IMR-90 (cell line): ENCODE measurements at regions not wholly inside any gene's neighbourhood (a gene's known extent, or its start where the extent isn't known, plus 50 kb on each side); places are given as distances from the start of the nearest gene placed in this dataset.

Source experiments
- ATAC-seq: fragments of 200-7000 bp; cut with Tn5 transposase; 2 replicates; pipeline ENCODE4 v1.9.1; 2020; ENCODE audit warnings: low read depth, mild to moderate bottlenecking, moderate library complexity
- BruUV-seq: library from RNA; stranded (reverse); fragments of 400-500 nt; replicated peaks from 2 replicates; lab custom pipeline; 2021; lab: Mats Ljungman, UMichigan
- CTCF ChIA-PET: fragments of 300-600 bp; formaldehyde crosslinking; extraction: SDS; loops from one replicate; lab custom pipeline; 2021; ENCODE audit warnings: antibody characterized with exemption; lab: Yijun Ruan, JAX
- POLR2A ChIA-PET: fragments of 300-600 bp; sonication (Branson Sonifier 250); formaldehyde crosslinking; loops from one replicate; lab custom pipeline; 2022; ENCODE audit warnings: antibody characterized with exemption; ENCODE audit not compliant: unreplicated experiment; lab: Charles Lee
- DNase-seq: peaks from one replicate; pipeline ENCODE4 v3.0.0; 2013
- H2AFZ ChIP-seq: replicated peaks from 2 replicates; pipeline ENCODE3; 2013; ENCODE audit warnings: low read length, mild to moderate bottlenecking; ENCODE audit not compliant: poor library complexity
- H2AK5ac ChIP-seq: 2 replicates; pipeline ENCODE4 v1.6.1; 2013; ENCODE audit warnings: low read depth, low read length, inconsistent platforms
- H2AK9ac ChIP-seq: replicated peaks from 2 replicates; pipeline ENCODE3; 2013; ENCODE audit warnings: mild to moderate bottlenecking, low read depth, low read length, moderate library complexity; ENCODE audit not compliant: poor library complexity
- H2BK120ac ChIP-seq: 2 replicates; pipeline ENCODE4 v1.6.1; 2013; ENCODE audit warnings: low read depth, low read length, inconsistent platforms
- H2BK15ac ChIP-seq: 3 replicates; pipeline ENCODE4 v1.6.1; 2013; ENCODE audit warnings: low read depth, low read length, inconsistent platforms
- H2BK20ac ChIP-seq: 2 replicates; pipeline ENCODE4 v1.6.1; 2013; ENCODE audit warnings: low read depth, mild to moderate bottlenecking, inconsistent platforms, low read length, moderate library complexity
- H2BK5ac ChIP-seq: 2 replicates; pipeline ENCODE4 v1.6.1; 2013; ENCODE audit warnings: mild to moderate bottlenecking, low read depth, low read length, inconsistent platforms; ENCODE audit not compliant: poor library complexity, severe bottlenecking
- H3K14ac ChIP-seq: replicated peaks from 2 replicates; pipeline ENCODE4 v1.6.1; 2013; ENCODE audit warnings: low read depth, low read length, inconsistent platforms
- H3K18ac ChIP-seq: 2 replicates; pipeline ENCODE4 v1.6.1; 2013; ENCODE audit warnings: low read depth, low read length, control low read depth
- H3K23ac ChIP-seq: 2 replicates; pipeline ENCODE4 v1.6.1; 2013; ENCODE audit warnings: low read depth, low read length, inconsistent platforms
- H3K27ac ChIP-seq: 2 replicates; pipeline ENCODE4 v1.5.1; 2013; ENCODE audit warnings: mild to moderate bottlenecking, control low read depth, low read length; ENCODE audit not compliant: insufficient read depth
- H3K27me3 ChIP-seq: 2 replicates; pipeline ENCODE4 v1.6.1; 2013; ENCODE audit warnings: low read length; ENCODE audit not compliant: control insufficient read depth, insufficient read depth
- H3K36me3 ChIP-seq: 2 replicates; pipeline ENCODE4 v1.6.1; 2013; ENCODE audit warnings: low read length, mixed read lengths; ENCODE audit not compliant: control insufficient read depth, insufficient read depth
- H3K4ac ChIP-seq: 2 replicates; pipeline ENCODE4 v1.6.1; 2013; ENCODE audit warnings: low read depth, low read length, inconsistent platforms
- H3K4me1 ChIP-seq: 2 replicates; pipeline ENCODE4 v1.6.1; 2013; ENCODE audit warnings: low read length, mixed read lengths; ENCODE audit not compliant: control insufficient read depth, insufficient read depth
- H3K4me2 ChIP-seq: 2 replicates; pipeline ENCODE4 v1.6.1; 2013; ENCODE audit warnings: low read depth, mild to moderate bottlenecking, control low read depth, low read length, moderate library complexity
- H3K4me3 ChIP-seq: 2 replicates; pipeline ENCODE4 v1.5.1; 2013; ENCODE audit warnings: low read depth, mild to moderate bottlenecking, control low read depth, low read length, moderate library complexity; ENCODE audit not compliant: insufficient read depth
- H3K56ac ChIP-seq: 2 replicates; pipeline ENCODE4 v1.6.1; 2013; ENCODE audit warnings: low read length, inconsistent platforms; ENCODE audit not compliant: insufficient read depth; ENCODE audit errors: extremely low read depth
- H3K79me1 ChIP-seq, 2 experiments: 2 replicates each; pipeline ENCODE4 v1.6.1; 2013; ENCODE audit warnings: low read length in 2 of 2, inconsistent platforms in 1 of 2, low read depth in 1 of 2
- H3K9ac ChIP-seq: 2 replicates; pipeline ENCODE4 v1.6.1; 2013; ENCODE audit warnings: low read depth, low read length, control low read depth
- H3K9me1 ChIP-seq: 2 replicates; pipeline ENCODE4 v1.6.1; 2013; ENCODE audit warnings: low read length, inconsistent platforms; ENCODE audit not compliant: insufficient read depth
- H3K9me3 ChIP-seq: 2 replicates; pipeline ENCODE4 v1.6.1; 2013; ENCODE audit warnings: low read length; ENCODE audit not compliant: control insufficient read depth, insufficient read depth
- H4K20me1 ChIP-seq: 2 replicates; pipeline ENCODE4 v1.6.1; 2013; ENCODE audit warnings: low read length, inconsistent platforms; ENCODE audit not compliant: insufficient read depth
- H4K5ac ChIP-seq: 2 replicates; pipeline ENCODE4 v1.6.1; 2013; ENCODE audit warnings: mild to moderate bottlenecking, low read depth, low read length, control low read depth
- H4K8ac ChIP-seq, 2 experiments: 2 replicates each; pipeline ENCODE4 v1.6.1; 2013; ENCODE audit warnings: low read depth in 2 of 2, low read length in 2 of 2, control low read depth in 1 of 2, inconsistent platforms in 1 of 2
- H4K91ac ChIP-seq: 2 replicates; pipeline ENCODE4 v1.6.1; 2013; ENCODE audit warnings: low read depth, low read length, inconsistent platforms; ENCODE audit not compliant: insufficient read depth
- BHLHE40 ChIP-seq: fragments of 150-350 bp; IDR thresholded peaks from 2 replicates; pipeline ENCODE4 v1.6.1; 2016; ENCODE audit warnings: mild to moderate bottlenecking, low read depth, low read length
- CEBPB ChIP-seq: IDR thresholded peaks from 2 replicates; pipeline ENCODE4 v1.6.1; 2012; ENCODE audit warnings: low read depth, low read length, improper control_type of control experiment
- CHD1 ChIP-seq: IDR thresholded peaks from 2 replicates; pipeline ENCODE4 v1.6.1; 2012; ENCODE audit warnings: low read depth, low read length, improper control_type of control experiment
- ELK1 ChIP-seq: fragments of 150-350 bp; IDR thresholded peaks from 2 replicates; pipeline ENCODE4 v1.6.1; 2016; ENCODE audit warnings: low read depth, mild to moderate bottlenecking, low read length, moderate library complexity, borderline replicate concordance
- FOS ChIP-seq: fragments of 150-350 bp; IDR thresholded peaks from 2 replicates; pipeline ENCODE4 v1.6.1; 2016; ENCODE audit warnings: low read depth, low read length
- MAFK ChIP-seq: IDR thresholded peaks from 2 replicates; pipeline ENCODE4 v1.6.1; 2012; ENCODE audit warnings: low read depth, low read length, improper control_type of control experiment
- MAZ ChIP-seq: IDR thresholded peaks from 2 replicates; pipeline ENCODE4 v1.6.1; 2012; ENCODE audit warnings: low read depth, mild to moderate bottlenecking, low read length, improper control_type of control experiment, moderate library complexity, borderline replicate concordance
- MXI1 ChIP-seq: IDR thresholded peaks from 2 replicates; pipeline ENCODE4 v1.6.1; 2012; ENCODE audit warnings: low read depth, mild to moderate bottlenecking, low read length, moderate library complexity, borderline replicate concordance
- NFE2L2 ChIP-seq: fragments of 150-350 bp; IDR thresholded peaks from 2 replicates; pipeline ENCODE4 v1.6.1; 2016; ENCODE audit warnings: low read depth, mild to moderate bottlenecking, low read length
- POLR2A ChIP-seq: IDR thresholded peaks from 2 replicates; pipeline ENCODE4 v1.6.1; 2012; ENCODE audit warnings: mild to moderate bottlenecking, low read depth, low read length
- RAD21 ChIP-seq: IDR thresholded peaks from 2 replicates; pipeline ENCODE4 v1.6.1; 2012; ENCODE audit warnings: low read length, improper control_type of control experiment
- RCOR1 ChIP-seq: IDR thresholded peaks from 2 replicates; pipeline ENCODE4 v1.6.1; 2012; ENCODE audit warnings: mild to moderate bottlenecking, low read length, improper control_type of control experiment; ENCODE audit not compliant: insufficient replicate concordance
- RFX5 ChIP-seq: IDR thresholded peaks from 2 replicates; pipeline ENCODE4 v1.8.0; 2012; ENCODE audit warnings: low read depth, mild to moderate bottlenecking, low read length, moderate library complexity
- SMC3 ChIP-seq: fragments of 150-350 bp; IDR thresholded peaks from 2 replicates; pipeline ENCODE4 v1.6.1; 2016; ENCODE audit warnings: low read depth, mild to moderate bottlenecking, antibody characterized with exemption, low read length, moderate library complexity
- USF2 ChIP-seq: fragments of 150-350 bp; IDR thresholded peaks from 2 replicates; pipeline ENCODE4 v1.6.1; 2017; ENCODE audit warnings: mild to moderate bottlenecking, antibody characterized with exemption, low read length, low read depth
- WGBS, 2 experiments: methylation state at CpG; one replicate each; pipeline versions ENCODE4 v1.1.5 to v1.1.7; 2013; ENCODE audit warnings: missing lambda C conversion rate in 2 of 2; ENCODE audit not compliant: insufficient read length in 1 of 2; ENCODE audit errors: extremely low coverage in 2 of 2; 5-methylcytosine and 5-hydroxymethylcytosine counted together
- dilution Hi-C: fragments of 300-500 bp; cut with HindIII; formaldehyde crosslinking; loops from one replicate; pipeline ENCODE4 v1.14.3; 2018; ENCODE audit warnings: low sequenced_read_pairs; ENCODE audit not compliant: unreplicated experiment
- in situ Hi-C: fragments of 300-500 bp; cut with MboI; formaldehyde crosslinking; loops from 3 replicates; pipeline ENCODE4 v1.14.3; 2019; ENCODE audit warnings: low sequenced_read_pairs, inconsistent platforms, mixed read lengths
- intact Hi-C: fragments of 100-400 bp; cut with micrococcal nuclease; formaldehyde crosslinking; loops from 2 replicates; pipeline ENCODE4 v1.10.0; 2022
- TF ChIP-seq, protein P1 (sequence below): conservative IDR thresholded peaks from 2 replicates; pipeline ENCODE4 v1.5.1; 2012; ENCODE audit warnings: mild to moderate bottlenecking, low read depth, low read length, improper control_type of control experiment

DNA sequence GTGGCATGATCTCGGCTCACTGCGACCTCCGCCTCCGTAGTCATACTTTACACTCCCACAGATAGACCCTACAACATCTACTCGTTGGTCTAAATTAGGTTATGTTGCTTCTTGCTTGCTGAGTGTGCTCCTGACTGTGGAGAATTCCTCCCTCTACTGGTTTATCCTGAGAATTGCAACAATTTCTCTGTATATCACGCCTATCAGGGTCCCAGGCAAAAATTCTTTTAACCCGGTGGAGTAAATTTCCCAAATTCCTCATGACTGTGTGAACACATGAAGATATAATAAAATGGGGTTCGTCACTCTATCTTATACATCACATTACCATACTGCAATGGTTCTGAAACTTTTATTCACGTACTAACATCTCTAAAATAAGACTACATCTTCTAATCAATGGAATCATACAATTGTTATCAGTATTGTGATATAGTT lies 156.7 kb downstream of the EVA1A start:
- Histone ChIP-seq H4K20me1 (no peaks in the 10 kb centered on the region), H3K14ac (no peak overlapping the region), H3K79me1 (no peaks in the 10 kb centered on the region), H3K9me1 (no peaks in the 10 kb centered on the region), H2BK120ac (no peak overlapping the region), H3K18ac (no peak overlapping the region), H4K8ac (no peak overlapping the region), H3K36me3 (no peaks in the 10 kb centered on the region), H3K4me2 (no peak overlapping the region), H3K56ac (no peak overlapping the region), H4K91ac (no peak overlapping the region), H2BK5ac (no peak overlapping the region), H2BK20ac (no peak overlapping the region), H2AK9ac (no peak overlapping the region), H3K27ac (no peak overlapping the region), H2AFZ (no peak overlapping the region), H2BK15ac (no peak overlapping the region), H3K4me1 (no peaks in the 10 kb centered on the region), H2AK5ac (no peak overlapping the region), H3K9me3 (no peaks in the 10 kb centered on the region), H3K9ac (no peak overlapping the region), H3K4me3 (no peak overlapping the region), H3K23ac (no peak overlapping the region), H3K4ac (no peak overlapping the region), H3K27me3 (peaks cover 14% of the 10 kb centered on the region), H4K5ac (no peak overlapping the region)
- no TSS peak for BruUV-seq
- in situ Hi-C loops = loop anchor here (5.0 to 25.0 kb wide), 3 partner anchors 202 to 717 kb away; no protein-coding TSS in a partner anchor
- TF ChIP-seq MAZ (no peak), RCOR1 (no peak), RFX5 (no peak), BHLHE40 (no peak), ELK1 (no peak), MAFK (no peak), POLR2A (no peak), USF2 (no peak), SMC3 (peak; percentile 88), CHD1 (no peak), MXI1 (no peak), CEBPB (no peak), NFE2L2 (no peak), RAD21 (peak; percentile 93), FOS (no peak)
- TF ChIP-seq, protein P1, sequence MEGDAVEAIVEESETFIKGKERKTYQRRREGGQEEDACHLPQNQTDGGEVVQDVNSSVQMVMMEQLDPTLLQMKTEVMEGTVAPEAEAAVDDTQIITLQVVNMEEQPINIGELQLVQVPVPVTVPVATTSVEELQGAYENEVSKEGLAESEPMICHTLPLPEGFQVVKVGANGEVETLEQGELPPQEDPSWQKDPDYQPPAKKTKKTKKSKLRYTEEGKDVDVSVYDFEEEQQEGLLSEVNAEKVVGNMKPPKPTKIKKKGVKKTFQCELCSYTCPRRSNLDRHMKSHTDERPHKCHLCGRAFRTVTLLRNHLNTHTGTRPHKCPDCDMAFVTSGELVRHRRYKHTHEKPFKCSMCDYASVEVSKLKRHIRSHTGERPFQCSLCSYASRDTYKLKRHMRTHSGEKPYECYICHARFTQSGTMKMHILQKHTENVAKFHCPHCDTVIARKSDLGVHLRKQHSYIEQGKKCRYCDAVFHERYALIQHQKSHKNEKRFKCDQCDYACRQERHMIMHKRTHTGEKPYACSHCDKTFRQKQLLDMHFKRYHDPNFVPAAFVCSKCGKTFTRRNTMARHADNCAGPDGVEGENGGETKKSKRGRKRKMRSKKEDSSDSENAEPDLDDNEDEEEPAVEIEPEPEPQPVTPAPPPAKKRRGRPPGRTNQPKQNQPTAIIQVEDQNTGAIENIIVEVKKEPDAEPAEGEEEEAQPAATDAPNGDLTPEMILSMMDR = peak; percentile 85
- POLR2A ChIA-PET = no interaction called here
- intact Hi-C loops = loop anchor here (1.0 to 10.0 kb wide), 7 partner anchors 205 to 713 kb away; partner anchors contain the start of gene TACR1
- CTCF ChIA-PET = interaction anchor here (1.5 kb wide), 1 partner anchor 162 kb away, joined by 4 read pairs; no protein-coding TSS in a partner anchor
- DNase-seq (peak; percentile 59), ATAC-seq (peak; percentile 94)
- whole genome bisulfite sequencing, 2 experiments = no CpG with 5 or more reads among the region's 9 CpGs
- dilution Hi-C loops = no loop called here
